ENCODE measurements at regions not wholly inside any gene's neighbourhood (a gene's known extent, or its start where the extent isn't known, plus 50 kb on each side); places are given as distances from the start of the nearest gene placed in this dataset.

DNA sequence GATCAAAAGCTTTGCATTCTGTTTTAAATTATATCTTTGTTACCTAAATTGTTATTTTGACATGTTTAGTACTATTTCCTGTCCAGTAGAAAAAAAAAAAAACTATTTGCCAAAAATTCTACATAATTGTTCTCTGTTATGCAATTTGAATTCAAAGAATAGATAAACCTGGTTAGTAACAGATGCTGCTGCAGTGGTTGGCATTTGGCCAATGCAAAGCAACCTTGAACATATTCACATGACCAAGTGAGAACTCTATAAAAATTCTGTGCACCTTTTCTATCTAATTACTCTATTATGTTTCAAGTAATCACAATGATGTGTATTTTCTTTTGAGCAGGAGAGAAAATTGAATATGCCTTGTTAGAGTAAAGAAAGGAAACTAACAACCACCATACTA is 1473.4 kb downstream of the RPA4 start:
- no peak overlapping the region for H3K4me3 ChIP-seq (ENCODE audit: low read depth, low read length, poor library complexity, severe bottlenecking)
- no TSS peak for BruUV-seq (replicated peaks)
- TF ChIP-seq EZH2phosphoT487 (IDR thresholded peaks at IDR 0.05; ENCODE audit: borderline replicate concordance, low read depth, low read length) (no peak), CTCF (conservative IDR thresholded peaks at IDR 0.05; ENCODE audit: low read length) (no peak)
- H3K79me2 ChIP-seq (ENCODE audit: insufficient read depth, low read depth, low read length): no peaks in the 10 kb centered on the region
- no peak for DNase-seq (ENCODE audit: low spot score)
- intact Hi-C loops (cut with micrococcal nuclease; ENCODE audit: unreplicated experiment): no loop called here
- no peaks in the 10 kb centered on the region for H4K20me1 ChIP-seq (ENCODE audit: insufficient read depth, low read length)
- H3K27ac ChIP-seq (ENCODE audit: low read depth, low read length, poor library complexity, severe bottlenecking): no peak overlapping the region
- H3K4me2 ChIP-seq (ENCODE audit: low read length): no peak overlapping the region
- H2AFZ ChIP-seq (ENCODE audit: low read length): no peak overlapping the region
- ChIA-PET POLR2A (no interaction called here), CTCF (ENCODE audit: unreplicated experiment) (no interaction called here)
- no peaks in the 10 kb centered on the region for H3K9me2 ChIP-seq (ENCODE audit: insufficient read depth, low read length)
- no peaks in the 10 kb centered on the region for H3K4me1 ChIP-seq (ENCODE audit: insufficient read depth, low read length, poor library complexity, severe bottlenecking)
- no peaks in the 10 kb centered on the region for H3K36me3 ChIP-seq (ENCODE audit: insufficient read depth, low read length)
- H3K9me3 ChIP-seq (ENCODE audit: low read length): no peaks in the 10 kb centered on the region

DNA sequence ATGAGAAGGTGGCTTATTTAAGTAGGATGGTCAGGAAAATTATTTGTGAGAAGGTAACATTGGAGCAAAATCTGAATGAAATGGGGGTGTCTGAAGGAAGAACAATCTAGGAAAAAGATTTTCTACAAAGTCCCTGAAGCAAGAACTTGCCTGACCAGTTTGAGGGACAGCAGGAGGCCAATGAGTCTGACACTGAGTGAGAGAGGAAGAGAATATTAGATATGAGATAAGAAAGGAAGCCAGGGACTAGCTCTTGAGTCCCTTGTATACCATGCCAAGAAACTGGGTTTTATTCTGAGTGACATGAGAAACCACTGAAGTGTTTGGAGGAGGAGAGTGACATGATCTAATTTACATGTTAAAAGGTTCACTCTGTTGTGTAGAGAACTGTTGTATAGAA is 1478.9 kb downstream of the RPA4 start:
- Histone ChIP-seq H3K27ac (ENCODE audit: low read depth, low read length, poor library complexity, severe bottlenecking) (no peak overlapping the region), H3K36me3 (ENCODE audit: insufficient read depth, low read length) (no peaks in the 10 kb centered on the region), H3K4me3 (ENCODE audit: low read depth, low read length, poor library complexity, severe bottlenecking) (no peak overlapping the region), H3K4me2 (ENCODE audit: low read length) (no peak overlapping the region), H3K9me2 (ENCODE audit: insufficient read depth, low read length) (no peaks in the 10 kb centered on the region), H2AFZ (ENCODE audit: low read length) (no peak overlapping the region), H3K4me1 (ENCODE audit: insufficient read depth, low read length, poor library complexity, severe bottlenecking) (no peaks in the 10 kb centered on the region), H3K79me2 (ENCODE audit: insufficient read depth, low read depth, low read length) (no peaks in the 10 kb centered on the region), H4K20me1 (ENCODE audit: insufficient read depth, low read length) (no peaks in the 10 kb centered on the region), H3K9me3 (ENCODE audit: low read length) (no peaks in the 10 kb centered on the region)
- POLR2A ChIA-PET: no interaction called here
- intact Hi-C loops (cut with micrococcal nuclease; ENCODE audit: unreplicated experiment): no loop called here
- BruUV-seq (replicated peaks): no TSS peak
- no peak for DNase-seq (ENCODE audit: low spot score)
- TF ChIP-seq CTCF (conservative IDR thresholded peaks at IDR 0.05; ENCODE audit: low read length): no peak
- no peak for TF ChIP-seq EZH2phosphoT487 (IDR thresholded peaks at IDR 0.05; ENCODE audit: borderline replicate concordance, low read depth, low read length)
- CTCF ChIA-PET (ENCODE audit: unreplicated experiment): no interaction called here

DNA sequence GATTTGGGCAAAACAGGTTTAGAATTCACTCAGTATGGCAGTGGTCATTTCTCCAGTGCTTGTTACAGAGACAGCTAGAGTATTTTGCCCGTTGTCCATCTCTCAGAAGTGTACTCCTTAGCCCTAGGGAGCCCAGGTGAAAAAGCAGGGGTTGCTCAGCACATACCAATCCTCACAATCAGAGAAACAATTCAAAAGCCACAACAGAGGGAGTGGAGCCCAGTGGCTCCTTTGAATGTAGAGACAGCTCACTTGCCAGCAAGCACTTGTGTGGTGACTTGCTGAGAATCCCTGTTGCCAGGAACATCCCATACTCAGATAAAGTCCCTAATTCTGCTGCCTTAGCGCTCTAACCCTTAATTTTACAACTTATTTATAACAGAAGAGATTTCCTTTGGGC is 1488.3 kb downstream of the RPA4 start:
- H3K36me3 ChIP-seq (ENCODE audit: insufficient read depth, low read length): no peaks in the 10 kb centered on the region
- H4K20me1 ChIP-seq (ENCODE audit: insufficient read depth, low read length): no peaks in the 10 kb centered on the region
- H3K4me1 ChIP-seq (ENCODE audit: insufficient read depth, low read length, poor library complexity, severe bottlenecking): no peaks in the 10 kb centered on the region
- no peak overlapping the region for H2AFZ ChIP-seq (ENCODE audit: low read length)
- H3K4me2 ChIP-seq (ENCODE audit: low read length): no peak overlapping the region
- TF ChIP-seq CTCF (conservative IDR thresholded peaks at IDR 0.05; ENCODE audit: low read length) (no peak), EZH2phosphoT487 (IDR thresholded peaks at IDR 0.05; ENCODE audit: borderline replicate concordance, low read depth, low read length) (no peak)
- BruUV-seq (replicated peaks): no TSS peak
- no peaks in the 10 kb centered on the region for H3K9me2 ChIP-seq (ENCODE audit: insufficient read depth, low read length)
- no peak for DNase-seq (ENCODE audit: low spot score)
- intact Hi-C loops (cut with micrococcal nuclease; ENCODE audit: unreplicated experiment): no loop called here
- CTCF ChIA-PET (ENCODE audit: unreplicated experiment): no interaction called here
- no peaks in the 10 kb centered on the region for H3K9me3 ChIP-seq (ENCODE audit: low read length)
- POLR2A ChIA-PET: interaction anchor here (0.7 kb wide), 1 partner anchor 848 kb away, joined by 3 read pairs; no protein-coding TSS in a partner anchor
- H3K4me3 ChIP-seq (ENCODE audit: low read depth, low read length, poor library complexity, severe bottlenecking): no peak overlapping the region
- H3K79me2 ChIP-seq (ENCODE audit: insufficient read depth, low read depth, low read length): no peaks in the 10 kb centered on the region
- H3K27ac ChIP-seq (ENCODE audit: low read depth, low read length, poor library complexity, severe bottlenecking): no peak overlapping the region
